B cell (primary cell): ENCODE measurements at regions not wholly inside any gene's neighbourhood (a gene's known extent, or its start where the extent isn't known, plus 50 kb on each side); places are given as distances from the start of the nearest gene placed in this dataset.

Experiments used
- ATAC-seq: fragments of 200-7000 bp; cut with Tn5 transposase; one replicate; pipeline ENCODE4 v1.10.0; 2021; ENCODE audit warnings: low read depth, mild to moderate bottlenecking, moderate number of reproducible peaks, moderate library complexity
- CTCF ChIA-PET: fragments of 350-600 bp; sonication (Branson Sonifier 250); formaldehyde crosslinking; loops from one replicate; lab custom pipeline; 2021; ENCODE audit warnings: antibody characterized with exemption, inconsistent platforms; lab: Charles Lee
- POLR2A ChIA-PET: fragments of 350-600 bp; sonication (Branson Sonifier 250); formaldehyde crosslinking; loops from one replicate; lab custom pipeline; 2021; ENCODE audit warnings: antibody characterized with exemption; lab: Charles Lee
- DNase-seq: peaks from one replicate; pipeline ENCODE4 v3.0.0; 2013
- H2AFZ ChIP-seq: 2 replicates; pipeline ENCODE4 v1.6.1; 2012; ENCODE audit warnings: mild to moderate bottlenecking, low read depth, low read length; ENCODE audit not compliant: insufficient read depth, poor library complexity, severe bottlenecking
- H3K27ac ChIP-seq, 2 donors: 1 replicate in 1 of 2; 2 replicates in 1 of 2; pipeline ENCODE4 v1.5.1; 2012 to 2013; ENCODE audit warnings: low read length in 2 of 2, mild to moderate bottlenecking in 2 of 2, moderate library complexity in 1 of 2
- H3K27me3 ChIP-seq, 4 experiments: fragments of 200-600 bp in 1 of 4; sonication (generic) in 1 of 4; replicated peaks in 1 of 4; 1 replicate in 2 of 4; 2 replicates in 2 of 4; pipeline versions ENCODE4 v1.6.1 to v1.7.0; 2013 to 2016; ENCODE audit warnings: low read length in 3 of 4, mild to moderate bottlenecking in 2 of 4, mixed read lengths in 1 of 4, moderate library complexity in 1 of 4; ENCODE audit not compliant: insufficient read depth in 4 of 4, control insufficient read depth in 3 of 4; ENCODE audit errors: control extremely low read depth in 1 of 4
- H3K36me3 ChIP-seq, 2 experiments: replicated peaks in 1 of 2; 1 replicate in 1 of 2; 2 replicates in 1 of 2; pipeline versions ENCODE4 v1.6.1 to v1.7.1; 2013; ENCODE audit warnings: low read length in 1 of 2; ENCODE audit not compliant: insufficient read depth in 2 of 2, control insufficient read depth in 1 of 2; ENCODE audit errors: control extremely low read depth in 1 of 2, extremely low read depth in 1 of 2
- H3K4me1 ChIP-seq, 2 donors: fragments of 200-600 bp in 1 of 2; sonication (generic) in 1 of 2; 1 replicate in 1 of 2; 2 replicates in 1 of 2; pipeline versions ENCODE4 v1.5.1 to v1.6.1; 2013 to 2017; ENCODE audit warnings: low read length in 2 of 2; ENCODE audit not compliant: control insufficient read depth in 2 of 2, insufficient read depth in 2 of 2
- H3K4me2 ChIP-seq: replicated peaks from 2 replicates; pipeline ENCODE3; 2012; ENCODE audit warnings: mild to moderate bottlenecking, low read depth, low read length; ENCODE audit not compliant: poor library complexity, severe bottlenecking
- H3K4me3 ChIP-seq, 5 experiments: fragments of 200-600 bp in 1 of 5; sonication (generic) in 1 of 5; 1 replicate in 3 of 5; 2 replicates in 2 of 5; pipeline versions ENCODE4 v1.5.1 to v1.7.0; 2011 to 2016; ENCODE audit warnings: low read length in 4 of 5, mild to moderate bottlenecking in 4 of 5, low read depth in 2 of 5, control low read depth in 1 of 5, moderate library complexity in 1 of 5; ENCODE audit not compliant: insufficient read depth in 1 of 5; ENCODE audit errors: control extremely low read depth in 1 of 5, extremely low read depth in 1 of 5
- H3K79me2 ChIP-seq: fragments of 200-600 bp; sonication (generic); one replicate; pipeline ENCODE4 v1.6.0; 2016; ENCODE audit warnings: low read length; ENCODE audit not compliant: control insufficient read depth, insufficient read depth
- H3K9ac ChIP-seq: fragments of 200-600 bp; sonication (generic); 2 replicates; pipeline ENCODE4 v1.6.1; 2017; ENCODE audit warnings: mild to moderate bottlenecking, low read length, moderate library complexity
- H3K9me3 ChIP-seq, 3 donors: one replicate each; pipeline versions ENCODE4 v1.6.1 to v1.7.1; 2013; ENCODE audit warnings: low read length in 2 of 3; ENCODE audit not compliant: control insufficient read depth in 2 of 3, insufficient read depth in 1 of 3; ENCODE audit errors: control extremely low read depth in 1 of 3
- H4K20me1 ChIP-seq: 2 replicates; pipeline ENCODE4 v1.6.0; 2012; ENCODE audit warnings: mild to moderate bottlenecking, low read length; ENCODE audit not compliant: insufficient read depth, control insufficient read depth, poor library complexity, severe bottlenecking
- H3K27ac Mint-ChIP-seq: one replicate; pipeline ENCODE4 v1.8.0; 2021; ENCODE audit warnings: mixed read lengths
- H3K27me3 Mint-ChIP-seq: one replicate; pipeline ENCODE4 v1.8.0; 2021; ENCODE audit warnings: mixed read lengths
- H3K4me1 Mint-ChIP-seq: one replicate; pipeline ENCODE4 v1.8.0; 2021; ENCODE audit warnings: mixed read lengths
- H3K4me3 Mint-ChIP-seq: one replicate; pipeline ENCODE4 v1.8.0; 2021; ENCODE audit warnings: mixed read lengths
- H3K9me3 Mint-ChIP-seq: one replicate; pipeline ENCODE4 v1.8.0; 2022; ENCODE audit warnings: mixed read lengths; ENCODE audit not compliant: insufficient read depth
- CTCF ChIP-seq: fragments of 200-600 bp; IDR thresholded peaks from one replicate; pipeline ENCODE4 v1.8.0; 2022; ENCODE audit warnings: antibody characterized with exemption, mild to moderate bottlenecking
- EZH2 ChIP-seq: IDR thresholded peaks from 2 replicates; pipeline ENCODE4 v1.6.1; 2012; ENCODE audit warnings: borderline replicate concordance, low read depth, mild to moderate bottlenecking, moderate library complexity, low read length; ENCODE audit not compliant: insufficient read depth, poor library complexity, severe bottlenecking
- WGBS: methylation state at CpG from one replicate; pipeline ENCODE4 v1.1.5; 2013; ENCODE audit warnings: missing lambda C conversion rate; ENCODE audit not compliant: insufficient coverage; 5-methylcytosine and 5-hydroxymethylcytosine counted together
- intact Hi-C: fragments of 100-400 bp; cut with micrococcal nuclease; formaldehyde crosslinking; loops from one replicate; pipeline ENCODE4 v1.10.0; 2022

GRCh38 chr1:80776266-80776665 lies 1024.5 kb upstream of the ADGRL2 start:
- H3K9me3 ChIP-seq, result peaks cover 0 to 15% (median 0%) of the 10 kb centered on the region in 3 donors
- ChIA-PET CTCF (no interaction called here), POLR2A (no interaction called here)
- DNase-seq, result no peak
- H3K27me3 ChIP-seq, result no peaks in the 10 kb centered on the region
- H3K4me2 ChIP-seq, result no peak overlapping the region
- TF ChIP-seq CTCF (no peak), EZH2 (no peak)
- no peaks in the 10 kb centered on the region for H3K79me2 ChIP-seq
- H2AFZ ChIP-seq, result no peak overlapping the region
- no peaks in the 10 kb centered on the region for H4K20me1 ChIP-seq
- no peak overlapping the region for H3K4me3 ChIP-seq
- Mint-ChIP-seq H3K4me3 (no peak overlapping the region), H3K9me3 (peaks cover 2% of the 10 kb centered on the region), H3K27ac (no peak overlapping the region), H3K27me3 (no peaks in the 10 kb centered on the region), H3K4me1 (no peaks in the 10 kb centered on the region)
- ATAC-seq, result no peak
- no peak overlapping the region for H3K27ac ChIP-seq
- H3K36me3 ChIP-seq, result no peaks in the 10 kb centered on the region
- no peak overlapping the region for H3K9ac ChIP-seq
- H3K4me1 ChIP-seq, result no peaks in the 10 kb centered on the region
- intact Hi-C loops, result no loop called here
- no CpG with 5 or more reads among the region's 2 CpGs for whole genome bisulfite sequencing

GRCh38 chr1:80769208-80769750 lies 1031.5 kb upstream of the ADGRL2 start:
- Histone ChIP-seq H3K4me1 (no peaks in the 10 kb centered on the region), H3K27ac (no peak overlapping the region), H3K4me3 (no peak overlapping the region), H3K27me3 (no peaks in the 10 kb centered on the region), H3K4me2 (no peak overlapping the region), H4K20me1 (no peaks in the 10 kb centered on the region), H3K9ac (no peak overlapping the region), H2AFZ (no peak overlapping the region), H3K79me2 (no peaks in the 10 kb centered on the region), H3K9me3 (no peaks in the 10 kb centered on the region), H3K36me3 (no peaks in the 10 kb centered on the region)
- ChIA-PET POLR2A (no interaction called here), CTCF (no interaction called here)
- TF ChIP-seq CTCF, result no peak
- no peak for TF ChIP-seq EZH2
- no peaks in the 10 kb centered on the region for H3K27me3 Mint-ChIP-seq
- H3K9me3 Mint-ChIP-seq, result no peaks in the 10 kb centered on the region
- no peaks in the 10 kb centered on the region for H3K4me1 Mint-ChIP-seq
- WGBS, result 93% methylated on average over 2 of the region's 3 CpGs
- no peak overlapping the region for H3K27ac Mint-ChIP-seq
- no peak overlapping the region for H3K4me3 Mint-ChIP-seq
- ATAC-seq (no peak), DNase-seq (no peak)
- intact Hi-C loops, result no loop called here
